WERI-Rb-1 (cell line): ENCODE measurements at regions not wholly inside any gene's neighbourhood (a gene's known extent, or its start where the extent isn't known, plus 50 kb on each side); places are given as distances from the start of the nearest gene placed in this dataset.

ENCODE experiments used
- DNase-seq: peaks from one replicate; pipeline ENCODE4 v3.0.0-alpha.2; 2020
- H3K27ac ChIP-seq: fragments of 250-450 bp; sonication (Bioruptor Pico); 2 replicates; pipeline ENCODE4 v1.5.1; 2020; ENCODE audit warnings: mild to moderate bottlenecking, moderate library complexity
- H3K27me3 ChIP-seq: fragments of 250-450 bp; sonication (Bioruptor Pico); 2 replicates; pipeline ENCODE4 v1.5.1; 2021; ENCODE audit warnings: mild to moderate bottlenecking, low read depth, moderate library complexity; ENCODE audit not compliant: insufficient read depth, severe bottlenecking
- H3K36me3 ChIP-seq: fragments of 250-450 bp; sonication (Bioruptor Pico); 2 replicates; pipeline ENCODE4 v1.5.1; 2020; ENCODE audit warnings: mild to moderate bottlenecking, moderate library complexity
- H3K4me3 ChIP-seq: 2 replicates; pipeline ENCODE4 v1.5.1; 2011; ENCODE audit warnings: low read depth, mild to moderate bottlenecking, control low read depth, low read length
- H3K9me3 ChIP-seq: fragments of 250-450 bp; sonication (Bioruptor Pico); 2 replicates; pipeline ENCODE4 v1.5.1; 2021; ENCODE audit warnings: mild to moderate bottlenecking, moderate library complexity; ENCODE audit not compliant: severe bottlenecking
- TF ChIP-seq, protein P1 (sequence below): IDR thresholded peaks from 2 replicates; pipeline ENCODE4 v1.5.1; 2011; ENCODE audit warnings: low read depth, mild to moderate bottlenecking, control low read depth, inconsistent platforms, low read length

DNA sequence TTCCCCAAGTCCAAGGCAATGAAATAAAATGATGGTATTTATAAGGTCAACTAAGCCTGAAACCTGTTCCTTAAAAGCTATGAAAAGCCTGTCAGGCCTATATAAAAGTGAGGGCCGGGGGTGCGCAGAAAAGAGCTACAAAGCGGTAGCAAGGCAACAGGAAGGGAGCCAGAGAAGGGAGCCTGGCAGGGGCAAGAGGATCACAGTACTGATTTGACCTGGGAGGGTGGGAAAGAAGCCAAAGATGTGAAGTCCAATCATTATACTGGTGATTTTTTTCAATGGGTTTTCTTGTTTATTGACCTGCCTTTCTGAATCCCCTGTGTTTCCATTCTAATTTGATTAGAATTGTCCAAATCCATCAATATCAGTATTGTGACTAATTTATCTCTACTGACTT lies 64.3 kb upstream of the STT3B start:
- TF ChIP-seq, protein P1, sequence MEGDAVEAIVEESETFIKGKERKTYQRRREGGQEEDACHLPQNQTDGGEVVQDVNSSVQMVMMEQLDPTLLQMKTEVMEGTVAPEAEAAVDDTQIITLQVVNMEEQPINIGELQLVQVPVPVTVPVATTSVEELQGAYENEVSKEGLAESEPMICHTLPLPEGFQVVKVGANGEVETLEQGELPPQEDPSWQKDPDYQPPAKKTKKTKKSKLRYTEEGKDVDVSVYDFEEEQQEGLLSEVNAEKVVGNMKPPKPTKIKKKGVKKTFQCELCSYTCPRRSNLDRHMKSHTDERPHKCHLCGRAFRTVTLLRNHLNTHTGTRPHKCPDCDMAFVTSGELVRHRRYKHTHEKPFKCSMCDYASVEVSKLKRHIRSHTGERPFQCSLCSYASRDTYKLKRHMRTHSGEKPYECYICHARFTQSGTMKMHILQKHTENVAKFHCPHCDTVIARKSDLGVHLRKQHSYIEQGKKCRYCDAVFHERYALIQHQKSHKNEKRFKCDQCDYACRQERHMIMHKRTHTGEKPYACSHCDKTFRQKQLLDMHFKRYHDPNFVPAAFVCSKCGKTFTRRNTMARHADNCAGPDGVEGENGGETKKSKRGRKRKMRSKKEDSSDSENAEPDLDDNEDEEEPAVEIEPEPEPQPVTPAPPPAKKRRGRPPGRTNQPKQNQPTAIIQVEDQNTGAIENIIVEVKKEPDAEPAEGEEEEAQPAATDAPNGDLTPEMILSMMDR, result no peak
- H3K36me3 ChIP-seq, result no peaks in the 10 kb centered on the region
- H3K27me3 ChIP-seq, result no peaks in the 10 kb centered on the region
- no peak overlapping the region for H3K4me3 ChIP-seq
- no peak for DNase-seq
- H3K27ac ChIP-seq, result no peak overlapping the region
- no peaks in the 10 kb centered on the region for H3K9me3 ChIP-seq

DNA sequence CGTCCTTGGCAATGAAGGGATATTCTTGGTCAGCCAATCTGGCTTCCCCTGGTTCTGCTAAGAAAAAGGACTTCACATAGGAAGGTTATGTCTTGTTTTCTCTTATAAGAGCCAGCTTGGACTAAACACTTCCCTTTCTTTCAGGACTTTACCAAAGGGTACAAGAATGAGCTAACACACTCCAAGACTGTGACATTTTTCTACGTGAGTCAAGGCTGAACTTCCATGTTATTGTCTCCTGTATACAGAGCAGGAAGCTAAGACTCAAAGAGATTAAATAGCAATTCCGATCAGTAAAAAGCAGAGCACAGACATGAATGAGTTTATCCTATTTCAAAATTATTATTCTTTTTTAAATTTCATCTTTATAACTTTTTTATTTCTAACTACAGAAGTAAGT lies 63.3 kb upstream of the STT3B start:
- Histone ChIP-seq H3K36me3 (no peaks in the 10 kb centered on the region), H3K27me3 (no peaks in the 10 kb centered on the region), H3K4me3 (no peak overlapping the region), H3K27ac (no peak overlapping the region), H3K9me3 (no peaks in the 10 kb centered on the region)
- TF ChIP-seq, protein P1, result no peak
- DNase-seq, result no peak

DNA sequence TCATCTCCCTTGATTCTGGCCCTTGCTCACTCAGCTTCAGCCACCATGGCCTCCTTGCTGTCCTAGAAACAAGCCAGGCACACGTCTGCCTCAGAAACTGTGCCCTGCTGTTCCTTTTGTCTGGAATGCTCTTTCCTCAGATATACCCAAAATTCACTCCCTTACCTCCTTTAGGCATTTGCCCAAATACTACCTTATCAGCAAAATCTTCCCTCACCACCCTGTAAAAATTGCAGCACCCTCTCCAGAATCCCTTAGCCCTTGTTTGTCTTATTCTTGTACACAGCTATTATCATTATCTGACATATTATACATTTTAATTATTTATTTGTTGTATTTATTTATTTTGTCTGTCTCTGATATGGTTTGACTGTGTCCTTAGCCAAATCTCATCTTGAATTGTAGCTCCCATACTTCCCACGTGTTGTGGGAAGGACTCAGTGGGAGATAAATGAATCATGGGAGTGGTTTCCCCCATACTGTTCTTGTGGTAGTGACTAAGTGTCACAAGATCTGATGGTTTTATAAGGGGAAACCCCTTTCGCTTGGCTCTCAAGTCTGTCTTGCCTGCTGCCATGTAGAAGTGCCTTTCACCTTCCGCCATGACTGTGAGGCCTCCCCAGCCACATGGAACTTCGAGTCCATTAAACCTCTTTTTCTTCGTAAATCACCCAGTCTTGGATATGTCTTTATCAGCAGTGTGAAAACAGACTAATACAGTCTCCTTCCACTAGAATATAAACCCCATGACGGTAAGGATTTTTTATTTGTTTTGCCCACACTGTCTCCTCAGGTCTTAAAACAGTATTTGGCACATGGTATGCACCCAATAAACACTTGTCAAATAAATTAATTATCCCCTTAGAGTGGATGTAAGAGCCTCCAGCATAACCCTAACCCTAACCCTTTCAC lies 60.0 kb upstream of the STT3B start:
- Histone ChIP-seq H3K27ac (no peak overlapping the region), H3K9me3 (no peaks in the 10 kb centered on the region), H3K4me3 (no peak overlapping the region), H3K36me3 (no peaks in the 10 kb centered on the region), H3K27me3 (no peaks in the 10 kb centered on the region)
- DNase-seq, result no peak
- TF ChIP-seq, protein P1, result no peak

DNA sequence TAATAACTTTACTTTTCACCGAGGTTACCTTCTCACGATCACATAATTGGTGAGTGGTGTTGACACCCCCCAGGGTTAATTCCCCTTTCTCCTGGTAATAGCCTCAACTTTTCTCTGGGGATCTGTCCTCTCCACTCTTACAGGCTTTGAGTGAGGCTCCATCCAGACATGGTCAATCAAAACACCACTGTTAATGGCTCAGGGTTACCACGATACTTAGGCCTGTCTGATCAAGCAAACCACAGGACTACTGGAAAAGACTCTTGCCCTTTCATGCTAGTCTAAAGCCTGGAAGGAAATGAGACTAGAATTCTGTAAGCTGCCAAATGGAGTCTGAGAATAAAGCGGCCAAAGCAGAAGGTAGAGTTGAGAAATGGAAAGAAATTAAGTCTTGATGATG lies 56.5 kb upstream of the STT3B start:
- Histone ChIP-seq H3K27me3 (no peaks in the 10 kb centered on the region), H3K9me3 (no peaks in the 10 kb centered on the region), H3K27ac (no peak overlapping the region), H3K4me3 (no peak overlapping the region), H3K36me3 (no peaks in the 10 kb centered on the region)
- no peak for DNase-seq
- TF ChIP-seq, protein P1, result no peak

DNA sequence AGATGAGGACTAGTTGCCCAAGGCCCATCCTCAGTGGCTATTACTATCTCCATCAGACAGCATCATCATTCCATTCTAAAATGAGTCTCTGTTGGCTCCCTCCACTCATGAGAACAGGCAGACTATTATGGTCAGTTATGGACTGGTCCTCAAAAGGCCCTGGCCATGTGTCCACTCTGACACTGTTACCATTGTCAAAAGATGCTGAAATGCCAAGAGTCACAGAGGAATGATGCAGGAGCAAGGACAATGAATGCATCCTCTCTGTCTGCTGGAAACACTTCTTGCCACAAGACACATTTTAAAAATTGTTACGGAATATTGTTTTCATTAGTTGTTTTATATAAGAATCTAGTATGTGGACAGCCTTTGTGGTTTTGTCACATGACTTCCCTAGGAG lies 53.3 kb upstream of the STT3B start:
- TF ChIP-seq, protein P1, result no peak
- Histone ChIP-seq H3K9me3 (no peaks in the 10 kb centered on the region), H3K36me3 (no peaks in the 10 kb centered on the region), H3K4me3 (no peak overlapping the region), H3K27ac (no peak overlapping the region), H3K27me3 (no peaks in the 10 kb centered on the region)
- no peak for DNase-seq

DNA sequence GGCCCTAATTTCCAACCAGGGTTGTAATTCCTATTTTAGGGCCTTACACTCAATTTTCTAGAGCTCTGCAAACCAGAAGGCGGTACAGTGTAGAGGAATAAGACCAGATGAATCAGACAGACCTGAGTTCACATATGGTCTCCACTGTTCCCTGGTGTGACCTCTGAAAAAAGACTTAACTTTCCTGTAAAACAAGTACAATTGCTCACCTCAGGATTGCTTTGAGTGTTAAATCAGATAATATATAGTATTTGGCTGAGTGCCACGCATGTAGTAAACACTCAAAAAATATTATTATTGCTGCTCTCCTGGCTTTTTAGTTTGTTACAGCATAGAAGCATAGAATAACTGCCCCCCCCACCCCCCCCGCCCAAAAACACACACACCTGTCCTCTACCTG lies 51.0 kb upstream of the STT3B start:
- H3K4me3 ChIP-seq, result no peak overlapping the region
- DNase-seq, result no peak
- H3K27ac ChIP-seq, result no peak overlapping the region
- H3K36me3 ChIP-seq, result no peaks in the 10 kb centered on the region
- H3K9me3 ChIP-seq, result no peaks in the 10 kb centered on the region
- H3K27me3 ChIP-seq, result no peaks in the 10 kb centered on the region
- TF ChIP-seq, protein P1, result no peak
